ENCODE measurements at regions not wholly inside any gene's neighbourhood (a gene's known extent, or its start where the extent isn't known, plus 50 kb on each side); places are given as distances from the start of the nearest gene placed in this dataset.

DNA sequence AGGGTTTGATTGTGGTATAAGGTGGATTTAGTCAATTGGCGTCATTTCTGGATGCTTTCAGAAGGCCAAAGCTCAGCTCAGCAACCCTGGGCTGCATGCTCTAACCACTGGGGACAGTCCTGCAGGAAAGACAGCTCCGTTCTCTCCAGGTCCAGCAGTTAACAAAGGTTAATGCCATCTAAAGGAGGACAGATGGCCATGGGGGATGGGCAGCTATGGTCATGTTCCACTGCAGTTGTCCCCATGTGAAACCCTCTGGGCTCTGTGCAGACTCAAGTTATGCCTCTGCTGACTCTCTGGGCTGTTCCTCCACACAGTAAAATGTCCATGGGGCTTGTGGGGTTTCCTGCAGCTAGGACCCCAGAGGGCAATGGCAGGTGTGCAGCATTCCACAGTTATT is 562.1 kb upstream of the ADGRL3 start:
- no peak overlapping the region for H3K27ac ChIP-seq
- no peak for DNase-seq
- intact Hi-C loops (cut with DNase I), result no loop called here
- WGBS, 2 donors, result 70 to 71% methylated on average over 2 of the region's 2 CpGs
- H3K4me3 ChIP-seq, result no peak overlapping the region
- no peaks in the 10 kb centered on the region for H3K27me3 ChIP-seq
- no peaks in the 10 kb centered on the region for H3K4me1 ChIP-seq
- no peak for TF ChIP-seq POLR2A (IDR thresholded peaks at IDR 0.05)
- TF ChIP-seq POLR2AphosphoS5 (IDR thresholded peaks at IDR 0.05), result no peak
- TF ChIP-seq EP300 (IDR thresholded peaks at IDR 0.05), result no peak
- TF ChIP-seq, protein P1, sequence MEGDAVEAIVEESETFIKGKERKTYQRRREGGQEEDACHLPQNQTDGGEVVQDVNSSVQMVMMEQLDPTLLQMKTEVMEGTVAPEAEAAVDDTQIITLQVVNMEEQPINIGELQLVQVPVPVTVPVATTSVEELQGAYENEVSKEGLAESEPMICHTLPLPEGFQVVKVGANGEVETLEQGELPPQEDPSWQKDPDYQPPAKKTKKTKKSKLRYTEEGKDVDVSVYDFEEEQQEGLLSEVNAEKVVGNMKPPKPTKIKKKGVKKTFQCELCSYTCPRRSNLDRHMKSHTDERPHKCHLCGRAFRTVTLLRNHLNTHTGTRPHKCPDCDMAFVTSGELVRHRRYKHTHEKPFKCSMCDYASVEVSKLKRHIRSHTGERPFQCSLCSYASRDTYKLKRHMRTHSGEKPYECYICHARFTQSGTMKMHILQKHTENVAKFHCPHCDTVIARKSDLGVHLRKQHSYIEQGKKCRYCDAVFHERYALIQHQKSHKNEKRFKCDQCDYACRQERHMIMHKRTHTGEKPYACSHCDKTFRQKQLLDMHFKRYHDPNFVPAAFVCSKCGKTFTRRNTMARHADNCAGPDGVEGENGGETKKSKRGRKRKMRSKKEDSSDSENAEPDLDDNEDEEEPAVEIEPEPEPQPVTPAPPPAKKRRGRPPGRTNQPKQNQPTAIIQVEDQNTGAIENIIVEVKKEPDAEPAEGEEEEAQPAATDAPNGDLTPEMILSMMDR (IDR thresholded peaks at IDR 0.05), result no peak
- H3K9me3 ChIP-seq, result peaks cover 0 to 6% (median under 1%) of the 10 kb centered on the region in 4 donors
- no peaks in the 10 kb centered on the region for H3K36me3 ChIP-seq

GRCh38 chr4:60648774-60649173 is 551.4 kb upstream of the ADGRL3 start:
- Histone ChIP-seq H3K9me3 (peaks cover 0 to 3% (median 0%) of the 10 kb centered on the region in 4 donors), H3K27me3 (no peaks in the 10 kb centered on the region), H3K4me3 (no peak overlapping the region), H3K36me3 (no peaks in the 10 kb centered on the region), H3K27ac (no peak overlapping the region), H3K4me1 (no peaks in the 10 kb centered on the region)
- intact Hi-C loops (cut with DNase I), result no loop called here
- WGBS, 2 donors, result 50 to 79% methylated on average over 2 of the region's 2 CpGs
- DNase-seq, result no peak
- TF ChIP-seq, protein P1 (IDR thresholded peaks at IDR 0.05), result no peak
- TF ChIP-seq POLR2AphosphoS5 (IDR thresholded peaks at IDR 0.05) (no peak), POLR2A (IDR thresholded peaks at IDR 0.05) (no peak), EP300 (IDR thresholded peaks at IDR 0.05) (no peak)

GRCh38 chr4:60652933-60653332 is 547.2 kb upstream of the ADGRL3 start:
- H3K9me3 ChIP-seq, result no peaks in the 10 kb centered on the region
- TF ChIP-seq POLR2AphosphoS5 (IDR thresholded peaks at IDR 0.05), result no peak
- TF ChIP-seq, protein P1 (IDR thresholded peaks at IDR 0.05), result no peak
- TF ChIP-seq POLR2A (IDR thresholded peaks at IDR 0.05), result no peak
- no peak for TF ChIP-seq EP300 (IDR thresholded peaks at IDR 0.05)
- DNase-seq, result no peak

GRCh38 chr4:60655356-60655755 is 544.8 kb upstream of the ADGRL3 start:
- no peaks in the 10 kb centered on the region for H3K4me1 ChIP-seq
- no peaks in the 10 kb centered on the region for H3K9me3 ChIP-seq
- H3K4me3 ChIP-seq, result no peak overlapping the region
- no peak for DNase-seq
- no peak overlapping the region for H3K27ac ChIP-seq
- no peaks in the 10 kb centered on the region for H3K36me3 ChIP-seq
- H3K27me3 ChIP-seq, result no peaks in the 10 kb centered on the region
- TF ChIP-seq POLR2AphosphoS5 (IDR thresholded peaks at IDR 0.05) (no peak), EP300 (IDR thresholded peaks at IDR 0.05) (no peak), POLR2A (IDR thresholded peaks at IDR 0.05) (no peak)
- TF ChIP-seq, protein P1 (IDR thresholded peaks at IDR 0.05), result no peak
- intact Hi-C loops (cut with DNase I), result no loop called here

More at GRCh38 chr4:60652933-60653332, 547.2 kb upstream of the ADGRL3 start:
- no peak overlapping the region for H3K4me3 ChIP-seq
- H3K27me3 ChIP-seq, result no peaks in the 10 kb centered on the region
- H3K27ac ChIP-seq, result no peak overlapping the region
- H3K4me1 ChIP-seq, result no peaks in the 10 kb centered on the region
- H3K36me3 ChIP-seq, result no peaks in the 10 kb centered on the region
- intact Hi-C loops (cut with DNase I), result no loop called here

DNA sequence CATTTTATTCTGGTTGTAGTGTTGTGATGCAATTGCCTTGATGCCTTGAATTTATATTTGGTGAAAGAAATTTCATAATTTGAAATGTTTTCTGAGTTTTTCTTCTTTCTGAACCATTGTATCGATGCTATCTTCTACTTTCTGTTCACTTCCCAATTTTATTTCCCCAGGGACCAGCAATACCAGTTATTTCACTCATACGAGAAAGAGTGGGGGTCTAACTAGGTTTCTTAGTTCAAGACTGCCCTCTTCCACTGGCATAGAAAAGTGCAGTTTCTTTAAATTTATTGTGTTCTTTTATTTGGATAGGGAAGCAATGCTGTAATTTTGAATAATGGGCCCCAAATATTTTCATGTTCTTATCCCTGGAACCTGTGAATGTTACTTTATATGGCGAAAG is 544.0 kb upstream of the ADGRL3 start:
- 73 to 80% methylated on average over 3 of the region's 3 CpGs for whole genome bisulfite sequencing, 2 donors
- H3K36me3 ChIP-seq, result no peaks in the 10 kb centered on the region
- no peaks in the 10 kb centered on the region for H3K4me1 ChIP-seq
- H3K27me3 ChIP-seq, result no peaks in the 10 kb centered on the region
- no peak overlapping the region for H3K4me3 ChIP-seq
- H3K27ac ChIP-seq, result no peak overlapping the region
- no peak for DNase-seq
- no peaks in the 10 kb centered on the region for H3K9me3 ChIP-seq
- intact Hi-C loops (cut with DNase I), result no loop called here
- TF ChIP-seq EP300 (IDR thresholded peaks at IDR 0.05), result no peak
- no peak for TF ChIP-seq POLR2AphosphoS5 (IDR thresholded peaks at IDR 0.05)
- TF ChIP-seq POLR2A (IDR thresholded peaks at IDR 0.05), result no peak
- TF ChIP-seq, protein P1 (IDR thresholded peaks at IDR 0.05), result no peak

All from sigmoid colon (tissue), 6 donors.